OCI-LY7 (cell line): ENCODE measurements at regions not wholly inside any gene's neighbourhood (a gene's known extent, or its start where the extent isn't known, plus 50 kb on each side); places are given as distances from the start of the nearest gene placed in this dataset.

Source experiments
- CTCF ChIP-seq: fragments of 200-600 bp; sonication (generic); conservative IDR thresholded peaks from 2 replicates; pipeline ENCODE4 v1.5.1; 2014; ENCODE audit warnings: mild to moderate bottlenecking, antibody characterized with exemption, low read length, moderate library complexity, mixed read lengths
- EZH2phosphoT487 ChIP-seq: fragments of 200-600 bp; sonication (generic); IDR thresholded peaks from 2 replicates; pipeline ENCODE4 v1.6.1; 2018; ENCODE audit warnings: low read depth, borderline replicate concordance, mild to moderate bottlenecking, mixed run types, antibody characterized with exemption, low read length, moderate library complexity, mixed read lengths

GRCh38 chr3:1495466-1495865 lies 402.6 kb downstream of the CNTN6 start:
- no peak for TF ChIP-seq CTCF
- TF ChIP-seq EZH2phosphoT487 = no peak
